Tibial nerve (tissue), 4 donors: ENCODE measurements at regions not wholly inside any gene's neighbourhood (a gene's known extent, or its start where the extent isn't known, plus 50 kb on each side); places are given as distances from the start of the nearest gene placed in this dataset.
A peak's percentile ranks its signal among the peaks of the same experiment; 100 is the strongest.

Source experiments
- DNase-seq, 2 donors: peaks; one replicate each; pipeline ENCODE4 v3.0.0-alpha.2; 2019; ENCODE audit warnings: low spot score in 2 of 2
- H3K27ac ChIP-seq, 4 donors: fragments of 200-600 bp; sonication (generic) in 3 of 4; one replicate each; pipeline ENCODE4 v1.5.1; 2017 to 2019; ENCODE audit warnings: mild to moderate bottlenecking in 1 of 4
- H3K27me3 ChIP-seq, 2 donors: fragments of 200-600 bp; sonication (generic) in 1 of 2; one replicate each; pipeline versions ENCODE4 v1.5.1 to v1.6.0; 2017 to 2019
- H3K36me3 ChIP-seq, 3 donors: fragments of 200-600 bp; sonication (generic); one replicate each; pipeline ENCODE4 v1.5.1; 2018 to 2019
- H3K4me1 ChIP-seq, 4 donors: fragments of 200-600 bp; sonication (generic) in 3 of 4; one replicate each; pipeline ENCODE4 v1.5.1; 2017 to 2019
- H3K4me3 ChIP-seq, 4 donors: fragments of 200-600 bp; sonication (generic) in 3 of 4; one replicate each; pipeline ENCODE4 v1.5.1; 2017 to 2019; ENCODE audit warnings: mild to moderate bottlenecking in 1 of 4, moderate library complexity in 1 of 4
- H3K9me3 ChIP-seq, 4 donors: fragments of 200-600 bp; sonication (generic) in 3 of 4; one replicate each; pipeline ENCODE4 v1.5.1; 2017 to 2019
- CTCF ChIP-seq, 5 experiments: fragments of 200-600 bp in 3 of 5; fragments of 450-650 bp in 2 of 5; sonication (generic) in 3 of 5; IDR thresholded peaks; one replicate each; pipeline ENCODE4 v1.5.1; 2016 to 2019; ENCODE audit warnings: antibody characterized with exemption in 5 of 5, mild to moderate bottlenecking in 3 of 5, moderate library complexity in 2 of 5
- EP300 ChIP-seq, 2 donors: sonication (generic); formaldehyde crosslinking; IDR thresholded peaks; one replicate each; pipeline ENCODE4 v1.6.1; 2017; ENCODE audit warnings: antibody characterized with exemption in 2 of 2, mild to moderate bottlenecking in 1 of 2
- POLR2A ChIP-seq, 2 donors: fragments of 450-650 bp; IDR thresholded peaks; one replicate each; pipeline ENCODE4 v1.6.1; 2017; ENCODE audit warnings: antibody characterized with exemption in 2 of 2, mild to moderate bottlenecking in 2 of 2, moderate library complexity in 2 of 2
- WGBS, 2 donors: methylation state at CpG; one replicate each; pipeline ENCODE4 v1.1.5; 2018; 5-methylcytosine and 5-hydroxymethylcytosine counted together

- TF ChIP-seq EP300 (IDR thresholded peaks at IDR 0.05) (no peak), POLR2A (IDR thresholded peaks at IDR 0.05) (no peak), CTCF (IDR thresholded peaks at IDR 0.05) (no peak)
- no peaks in the 10 kb centered on the region for H3K4me1 ChIP-seq
- no peak overlapping the region for H3K4me3 ChIP-seq
- WGBS, 2 donors, result 48 to 72% methylated on average over 1 of the region's 1 CpG
- no peak overlapping the region for H3K27ac ChIP-seq
- H3K36me3 ChIP-seq, result no peaks in the 10 kb centered on the region
- no peaks in the 10 kb centered on the region for H3K27me3 ChIP-seq
- peaks cover 0 to 11% (median 0%) of the 10 kb centered on the region in 4 donors for H3K9me3 ChIP-seq
- no peak for DNase-seq
Measured at GRCh38 chr7:52095861-52096260, 779.3 kb upstream of the COBL start.

- 71 to 73% methylated on average over 2 of the region's 2 CpGs for WGBS, 2 donors
- Histone ChIP-seq H3K4me3 (no peak overlapping the region), H3K27ac (no peak overlapping the region), H3K9me3 (peaks cover 0 to 11% (median 0%) of the 10 kb centered on the region in 4 donors), H3K36me3 (no peaks in the 10 kb centered on the region), H3K27me3 (no peaks in the 10 kb centered on the region), H3K4me1 (peaks cover 0 to 6% (median 0%) of the 10 kb centered on the region in 4 donors)
- TF ChIP-seq CTCF (IDR thresholded peaks at IDR 0.05), result no peak
- TF ChIP-seq EP300 (IDR thresholded peaks at IDR 0.05), result no peak
- TF ChIP-seq POLR2A (IDR thresholded peaks at IDR 0.05), result no peak
- no peak for DNase-seq
Measured at GRCh38 chr7:52091996-52092395, 775.4 kb upstream of the COBL start.

- 76 to 88% methylated on average over 6 of the region's 6 CpGs for WGBS, 2 donors
- no peaks in the 10 kb centered on the region for H3K27me3 ChIP-seq
- H3K4me3 ChIP-seq, result no peak overlapping the region
- H3K27ac ChIP-seq, result no peak overlapping the region
- DNase-seq, result no peak
- H3K4me1 ChIP-seq, result peaks cover 0 to 6% (median 0%) of the 10 kb centered on the region in 4 donors
- no peaks in the 10 kb centered on the region for H3K36me3 ChIP-seq
- H3K9me3 ChIP-seq, result peaks cover 0 to 6% (median 0%) of the 10 kb centered on the region in 4 donors
- TF ChIP-seq CTCF (IDR thresholded peaks at IDR 0.05) (no peak), EP300 (IDR thresholded peaks at IDR 0.05) (no peak), POLR2A (IDR thresholded peaks at IDR 0.05) (no peak)
Measured at GRCh38 chr7:52091101-52091500, 774.5 kb upstream of the COBL start.

- Histone ChIP-seq H3K4me1 (peaks cover 0 to 6% (median 0%) of the 10 kb centered on the region in 4 donors), H3K27ac (no peak overlapping the region), H3K27me3 (no peaks in the 10 kb centered on the region), H3K36me3 (no peaks in the 10 kb centered on the region), H3K4me3 (peak overlapping the region in 1 of 4 donors; percentile 22), H3K9me3 (no peaks in the 10 kb centered on the region)
- no peak for DNase-seq
- TF ChIP-seq EP300 (IDR thresholded peaks at IDR 0.05) (no peak), POLR2A (IDR thresholded peaks at IDR 0.05) (no peak), CTCF (IDR thresholded peaks at IDR 0.05) (no peak)
- 12 to 17% methylated on average over 41 to 49 of the region's 49 CpGs for WGBS, 2 donors
Measured at GRCh38 chr7:52088008-52088901, 771.6 kb upstream of the COBL start.

- Histone ChIP-seq H3K36me3 (no peaks in the 10 kb centered on the region), H3K4me3 (no peak overlapping the region), H3K9me3 (no peaks in the 10 kb centered on the region), H3K27me3 (no peaks in the 10 kb centered on the region), H3K4me1 (peaks cover 0 to 6% (median 0%) of the 10 kb centered on the region in 4 donors), H3K27ac (no peak overlapping the region)
- 53 to 75% methylated on average over 2 of the region's 2 CpGs for WGBS, 2 donors
- TF ChIP-seq EP300 (IDR thresholded peaks at IDR 0.05), result no peak
- no peak for TF ChIP-seq CTCF (IDR thresholded peaks at IDR 0.05)
- TF ChIP-seq POLR2A (IDR thresholded peaks at IDR 0.05), result no peak
- DNase-seq, result no peak
Measured at GRCh38 chr7:52085610-52086009, 769.0 kb upstream of the COBL start.
